K562 (cell line): ENCODE measurements at regions not wholly inside any gene's neighbourhood (a gene's known extent, or its start where the extent isn't known, plus 50 kb on each side); places are given as distances from the start of the nearest gene placed in this dataset.

Experiments used
- BHLHE40 ChIP-seq: IDR thresholded peaks from 2 replicates; pipeline ENCODE4 v1.6.1; 2011; ENCODE audit warnings: low read length, improper control_type of control experiment
- COPS2 ChIP-seq: fragments of 450-650 bp; conservative IDR thresholded peaks from 2 replicates; pipeline ENCODE4 v1.6.1; 2016; ENCODE audit warnings: mild to moderate bottlenecking, moderate library complexity
- CSDE1 ChIP-seq, 2 experiments: fragments of 450-650 bp; IDR thresholded peaks; 2 replicates each; pipeline ENCODE4 v1.6.1; 2016; ENCODE audit warnings: mild to moderate bottlenecking in 1 of 2
- DIDO1 ChIP-seq: fragments of 450-650 bp; IDR thresholded peaks from 2 replicates; pipeline ENCODE4 v1.6.1; 2016; ENCODE audit warnings: low read depth, missing biosample characterization, missing genetic modification characterization
- DMBX1 ChIP-seq: fragments of 250-450 bp; sonication (Bioruptor Pico); IDR thresholded peaks from 2 replicates; pipeline ENCODE4 v1.8.0; 2022; ENCODE audit warnings: inconsistent platforms, mild to moderate bottlenecking, moderate library complexity, borderline replicate concordance
- GTF2F1 ChIP-seq: IDR thresholded peaks from 2 replicates; pipeline ENCODE4 v1.6.1; 2011; ENCODE audit warnings: low read depth, low read length, improper control_type of control experiment
- JUND ChIP-seq, 2 experiments: IDR thresholded peaks; 2 replicates in 1 of 2; 3 replicates in 1 of 2; pipeline ENCODE4 v1.6.1; 2011; ENCODE audit warnings: borderline replicate concordance in 2 of 2, low read depth in 2 of 2, low read length in 2 of 2, improper control_type of control experiment in 1 of 2, missing biosample characterization in 1 of 2, missing genetic modification characterization in 1 of 2, missing genetic modification reagents in 1 of 2
- KAT7 ChIP-seq: sonication (generic); formaldehyde crosslinking; IDR thresholded peaks from 2 replicates; pipeline ENCODE4 v1.8.0; 2022; ENCODE audit warnings: missing genetic modification reagents, mild to moderate bottlenecking, borderline replicate concordance
- LARP7 ChIP-seq: fragments of 450-650 bp; IDR thresholded peaks from 2 replicates; pipeline ENCODE4 v1.6.1; 2016
- MYNN ChIP-seq, 2 experiments: sonication (generic); formaldehyde crosslinking in 1 of 2; IDR thresholded peaks; 2 replicates each; pipeline versions ENCODE4 v1.5.0 to v1.6.1; 2016 to 2020; ENCODE audit warnings: antibody characterized with exemption in 1 of 2, missing genetic modification reagents in 1 of 2
- POLR2G ChIP-seq: fragments of 200-400 bp; formaldehyde crosslinking; IDR thresholded peaks from 2 replicates; pipeline ENCODE4 v1.6.1; 2017; ENCODE audit warnings: low read depth, mild to moderate bottlenecking, antibody characterized with exemption, low read length, moderate library complexity
- RAD21 ChIP-seq, 2 experiments: fragments of 250-450 bp in 1 of 2; fragments of 450-650 bp in 1 of 2; sonication (Bioruptor Pico) in 1 of 2; formaldehyde crosslinking in 1 of 2; IDR thresholded peaks in 1 of 2; conservative IDR thresholded peaks in 1 of 2; 2 replicates each; pipeline versions ENCODE4 v1.4.0 to v1.8.0; 2020 to 2022; ENCODE audit warnings: mild to moderate bottlenecking in 2 of 2, moderate library complexity in 1 of 2
- SMC3 ChIP-seq: conservative IDR thresholded peaks from 2 replicates; pipeline ENCODE4 v1.6.1; 2011; ENCODE audit warnings: low read depth, low read length, improper control_type of control experiment; ENCODE audit not compliant: insufficient read depth
- SRSF1 ChIP-seq: fragments of 200-400 bp; formaldehyde crosslinking; IDR thresholded peaks from 2 replicates; pipeline ENCODE4 v1.6.1; 2017; ENCODE audit warnings: mild to moderate bottlenecking, low read depth, low read length, moderate library complexity
- SRSF3 ChIP-seq: fragments of 200-400 bp; formaldehyde crosslinking; IDR thresholded peaks from 2 replicates; pipeline ENCODE4 v1.6.1; 2016; ENCODE audit warnings: mild to moderate bottlenecking, low read length, moderate library complexity; ENCODE audit not compliant: insufficient read depth
- STAT5B ChIP-seq: fragments of 250-450 bp; sonication (Bioruptor Pico); IDR thresholded peaks from 2 replicates; pipeline ENCODE4 v1.8.0; 2021; ENCODE audit warnings: mild to moderate bottlenecking, inconsistent platforms
- WHSC1 ChIP-seq: IDR thresholded peaks from one replicate; pipeline ENCODE4 v1.6.1; 2012; ENCODE audit warnings: low read length, control low read depth, inconsistent platforms
- ZNF140 ChIP-seq: fragments of 250-450 bp; sonication (Bioruptor Pico); IDR thresholded peaks from 2 replicates; pipeline ENCODE4 v1.8.0; 2021; ENCODE audit warnings: moderate library complexity, mild to moderate bottlenecking, inconsistent platforms
- TF ChIP-seq, protein P1 (sequence below): sonication (generic); formaldehyde crosslinking; IDR thresholded peaks from 2 replicates; pipeline ENCODE4 v1.8.0; 2023; ENCODE audit warnings: mild to moderate bottlenecking, missing genetic modification reagents
- TF ChIP-seq, protein P2 (sequence below): sonication (generic); formaldehyde crosslinking; IDR thresholded peaks from 2 replicates; pipeline ENCODE4 v1.8.0; 2023; ENCODE audit warnings: mild to moderate bottlenecking, missing genetic modification reagents

DNA sequence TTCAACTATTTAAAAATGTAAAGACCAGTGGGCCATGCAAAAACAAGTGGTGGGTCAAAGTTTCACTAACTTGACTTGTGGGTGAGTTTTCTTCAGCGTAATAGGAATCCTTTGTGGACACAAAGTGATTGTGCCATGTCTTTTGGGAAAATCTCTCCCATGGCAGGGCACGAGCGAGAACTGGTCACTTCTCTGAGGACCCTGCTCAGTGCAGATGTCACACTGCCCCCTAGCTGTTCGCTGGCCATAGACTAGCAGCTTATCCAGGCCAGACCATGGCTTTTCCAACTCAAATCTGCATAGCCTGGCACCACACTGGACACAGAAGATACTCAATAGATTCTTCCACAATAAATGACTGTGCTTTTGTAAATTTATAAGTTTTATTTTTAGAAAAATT is 306.0 kb upstream of the CCL2 start (continued):
- TF ChIP-seq ZNF140 (CRISPR knock-in tag), result no peak
- TF ChIP-seq MYNN (IDR thresholded peaks at IDR 0.05), result peak; percentile 49; the same call in 1 of the 2 replicates
- TF ChIP-seq MYNN (CRISPR knock-in tag; IDR thresholded peaks at IDR 0.05), result no peak
- TF ChIP-seq COPS2, result no peak
- peak; percentile 82 to 95 for TF ChIP-seq RAD21 (CRISPR knock-in tag; conservative IDR thresholded peaks at IDR 0.05 in 1 of 2, IDR thresholded peaks at IDR 0.05 in 1 of 2)
- no peak for TF ChIP-seq GTF2F1
- TF ChIP-seq CSDE1 (IDR thresholded peaks at IDR 0.05), result no peak
- TF ChIP-seq LARP7, result no peak
- TF ChIP-seq, protein P1, sequence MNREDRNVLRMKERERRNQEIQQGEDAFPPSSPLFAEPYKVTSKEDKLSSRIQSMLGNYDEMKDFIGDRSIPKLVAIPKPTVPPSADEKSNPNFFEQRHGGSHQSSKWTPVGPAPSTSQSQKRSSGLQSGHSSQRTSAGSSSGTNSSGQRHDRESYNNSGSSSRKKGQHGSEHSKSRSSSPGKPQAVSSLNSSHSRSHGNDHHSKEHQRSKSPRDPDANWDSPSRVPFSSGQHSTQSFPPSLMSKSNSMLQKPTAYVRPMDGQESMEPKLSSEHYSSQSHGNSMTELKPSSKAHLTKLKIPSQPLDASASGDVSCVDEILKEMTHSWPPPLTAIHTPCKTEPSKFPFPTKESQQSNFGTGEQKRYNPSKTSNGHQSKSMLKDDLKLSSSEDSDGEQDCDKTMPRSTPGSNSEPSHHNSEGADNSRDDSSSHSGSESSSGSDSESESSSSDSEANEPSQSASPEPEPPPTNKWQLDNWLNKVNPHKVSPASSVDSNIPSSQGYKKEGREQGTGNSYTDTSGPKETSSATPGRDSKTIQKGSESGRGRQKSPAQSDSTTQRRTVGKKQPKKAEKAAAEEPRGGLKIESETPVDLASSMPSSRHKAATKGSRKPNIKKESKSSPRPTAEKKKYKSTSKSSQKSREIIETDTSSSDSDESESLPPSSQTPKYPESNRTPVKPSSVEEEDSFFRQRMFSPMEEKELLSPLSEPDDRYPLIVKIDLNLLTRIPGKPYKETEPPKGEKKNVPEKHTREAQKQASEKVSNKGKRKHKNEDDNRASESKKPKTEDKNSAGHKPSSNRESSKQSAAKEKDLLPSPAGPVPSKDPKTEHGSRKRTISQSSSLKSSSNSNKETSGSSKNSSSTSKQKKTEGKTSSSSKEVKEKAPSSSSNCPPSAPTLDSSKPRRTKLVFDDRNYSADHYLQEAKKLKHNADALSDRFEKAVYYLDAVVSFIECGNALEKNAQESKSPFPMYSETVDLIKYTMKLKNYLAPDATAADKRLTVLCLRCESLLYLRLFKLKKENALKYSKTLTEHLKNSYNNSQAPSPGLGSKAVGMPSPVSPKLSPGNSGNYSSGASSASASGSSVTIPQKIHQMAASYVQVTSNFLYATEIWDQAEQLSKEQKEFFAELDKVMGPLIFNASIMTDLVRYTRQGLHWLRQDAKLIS (CRISPR knock-in tag), result no peak
- no peak for TF ChIP-seq WHSC1
- 0 out of 2 replicates have a peak, but pooled peaks have one; percentile 40 for TF ChIP-seq DMBX1 (CRISPR knock-in tag)
- no peak for TF ChIP-seq STAT5B (CRISPR knock-in tag)
- no peak for TF ChIP-seq KAT7
- TF ChIP-seq SRSF3, result no peak
- no peak for TF ChIP-seq POLR2G
- TF ChIP-seq BHLHE40, result peak; percentile 60; the same call in 1 of the 2 replicates
- peak; percentile 88 for TF ChIP-seq SMC3
- TF ChIP-seq JUND (IDR thresholded peaks at IDR 0.05; ENCODE audit: borderline replicate concordance, low read depth, low read length), result no peak
- TF ChIP-seq JUND (tag; IDR thresholded peaks at IDR 0.05; ENCODE audit: borderline replicate concordance, low read depth, low read length), result peak; percentile 44; the same call in 1 of the 3 replicates
- TF ChIP-seq, protein P2, sequence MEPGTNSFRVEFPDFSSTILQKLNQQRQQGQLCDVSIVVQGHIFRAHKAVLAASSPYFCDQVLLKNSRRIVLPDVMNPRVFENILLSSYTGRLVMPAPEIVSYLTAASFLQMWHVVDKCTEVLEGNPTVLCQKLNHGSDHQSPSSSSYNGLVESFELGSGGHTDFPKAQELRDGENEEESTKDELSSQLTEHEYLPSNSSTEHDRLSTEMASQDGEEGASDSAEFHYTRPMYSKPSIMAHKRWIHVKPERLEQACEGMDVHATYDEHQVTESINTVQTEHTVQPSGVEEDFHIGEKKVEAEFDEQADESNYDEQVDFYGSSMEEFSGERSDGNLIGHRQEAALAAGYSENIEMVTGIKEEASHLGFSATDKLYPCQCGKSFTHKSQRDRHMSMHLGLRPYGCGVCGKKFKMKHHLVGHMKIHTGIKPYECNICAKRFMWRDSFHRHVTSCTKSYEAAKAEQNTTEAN (CRISPR knock-in tag), result no peak
- no peak for TF ChIP-seq DIDO1 (tag)
- no peak for TF ChIP-seq SRSF1
